ENCODE measurements at regions not wholly inside any gene's neighbourhood (a gene's known extent, or its start where the extent isn't known, plus 50 kb on each side); places are given as distances from the start of the nearest gene placed in this dataset.

DNA sequence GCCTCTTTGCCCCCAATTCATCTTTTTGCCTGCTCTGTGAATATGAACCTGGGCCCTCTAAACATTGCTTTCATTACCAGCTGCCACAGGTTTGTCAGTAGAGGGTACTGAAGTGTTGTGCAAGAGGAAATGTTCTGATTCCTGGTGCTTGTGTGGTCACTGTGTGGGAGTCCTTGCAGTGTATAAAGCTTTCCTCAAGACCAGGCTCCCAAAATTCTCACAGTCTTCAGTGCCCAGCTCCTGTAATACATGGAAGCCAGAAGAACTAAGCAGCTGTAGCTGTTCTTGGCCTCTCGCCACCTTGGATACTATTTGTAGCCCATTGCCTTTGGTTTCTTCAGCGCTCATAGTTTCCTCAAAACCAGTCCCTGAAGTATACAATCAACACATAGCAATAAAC lies 1046.2 kb downstream of the BRINP3 start:
- Histone ChIP-seq H4K20me1 (ENCODE audit: insufficient read depth, low read length) (no peaks in the 10 kb centered on the region), H3K27ac (ENCODE audit: low read depth, low read length) (no peak overlapping the region), H3K4me1 (ENCODE audit: insufficient read depth, low read length) (no peaks in the 10 kb centered on the region), H3K4me2 (ENCODE audit: insufficient read depth, low read length) (no peak overlapping the region), H3K9me3 (ENCODE audit: low read depth, low read length) (no peaks in the 10 kb centered on the region), H2AFZ (ENCODE audit: low read length) (no peak overlapping the region), H3K27me3 (ENCODE audit: insufficient read depth, low read length) (no peaks in the 10 kb centered on the region), H3K36me3 (ENCODE audit: insufficient read depth, low read length) (no peaks in the 10 kb centered on the region), H3K79me2 (ENCODE audit: insufficient read depth, low read length) (no peaks in the 10 kb centered on the region), H3K4me3 (ENCODE audit: insufficient read depth, low read length) (no peak overlapping the region)
- no peak for DNase-seq (ENCODE audit: insufficient read length, low spot score, missing footprints)
- TF ChIP-seq, protein P1, sequence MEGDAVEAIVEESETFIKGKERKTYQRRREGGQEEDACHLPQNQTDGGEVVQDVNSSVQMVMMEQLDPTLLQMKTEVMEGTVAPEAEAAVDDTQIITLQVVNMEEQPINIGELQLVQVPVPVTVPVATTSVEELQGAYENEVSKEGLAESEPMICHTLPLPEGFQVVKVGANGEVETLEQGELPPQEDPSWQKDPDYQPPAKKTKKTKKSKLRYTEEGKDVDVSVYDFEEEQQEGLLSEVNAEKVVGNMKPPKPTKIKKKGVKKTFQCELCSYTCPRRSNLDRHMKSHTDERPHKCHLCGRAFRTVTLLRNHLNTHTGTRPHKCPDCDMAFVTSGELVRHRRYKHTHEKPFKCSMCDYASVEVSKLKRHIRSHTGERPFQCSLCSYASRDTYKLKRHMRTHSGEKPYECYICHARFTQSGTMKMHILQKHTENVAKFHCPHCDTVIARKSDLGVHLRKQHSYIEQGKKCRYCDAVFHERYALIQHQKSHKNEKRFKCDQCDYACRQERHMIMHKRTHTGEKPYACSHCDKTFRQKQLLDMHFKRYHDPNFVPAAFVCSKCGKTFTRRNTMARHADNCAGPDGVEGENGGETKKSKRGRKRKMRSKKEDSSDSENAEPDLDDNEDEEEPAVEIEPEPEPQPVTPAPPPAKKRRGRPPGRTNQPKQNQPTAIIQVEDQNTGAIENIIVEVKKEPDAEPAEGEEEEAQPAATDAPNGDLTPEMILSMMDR (IDR thresholded peaks at IDR 0.05; ENCODE audit: extremely low read depth, low read depth, low read length): no peak

DNA sequence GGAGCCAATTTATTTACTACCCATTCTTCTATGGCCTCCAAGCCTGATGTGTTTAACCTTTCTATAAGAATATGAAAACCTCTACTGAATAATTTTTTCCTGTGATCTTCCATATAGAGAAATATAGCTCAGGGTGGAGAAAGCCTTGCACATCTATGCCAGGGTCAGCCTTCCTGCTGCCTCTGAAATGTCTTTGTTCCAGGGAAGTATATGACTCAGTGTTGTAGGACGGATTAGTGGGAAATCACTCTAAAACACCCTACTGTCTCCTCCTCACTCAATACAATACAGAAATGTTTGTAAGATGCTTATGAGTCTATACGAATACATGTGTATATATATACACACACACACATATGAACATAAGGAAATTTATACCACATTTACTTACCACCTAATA lies 1044.9 kb downstream of the BRINP3 start:
- Histone ChIP-seq H3K4me1 (ENCODE audit: insufficient read depth, low read length) (no peaks in the 10 kb centered on the region), H3K4me2 (ENCODE audit: insufficient read depth, low read length) (no peak overlapping the region), H3K4me3 (ENCODE audit: insufficient read depth, low read length) (no peak overlapping the region), H3K27me3 (ENCODE audit: insufficient read depth, low read length) (no peaks in the 10 kb centered on the region), H3K9me3 (ENCODE audit: low read depth, low read length) (no peaks in the 10 kb centered on the region), H3K79me2 (ENCODE audit: insufficient read depth, low read length) (no peaks in the 10 kb centered on the region), H2AFZ (ENCODE audit: low read length) (no peak overlapping the region), H3K36me3 (ENCODE audit: insufficient read depth, low read length) (no peaks in the 10 kb centered on the region), H4K20me1 (ENCODE audit: insufficient read depth, low read length) (no peaks in the 10 kb centered on the region), H3K27ac (ENCODE audit: low read depth, low read length) (no peak overlapping the region)
- no peak for DNase-seq (ENCODE audit: insufficient read length, low spot score, missing footprints)
- TF ChIP-seq, protein P1 (IDR thresholded peaks at IDR 0.05; ENCODE audit: extremely low read depth, low read depth, low read length): no peak

DNA sequence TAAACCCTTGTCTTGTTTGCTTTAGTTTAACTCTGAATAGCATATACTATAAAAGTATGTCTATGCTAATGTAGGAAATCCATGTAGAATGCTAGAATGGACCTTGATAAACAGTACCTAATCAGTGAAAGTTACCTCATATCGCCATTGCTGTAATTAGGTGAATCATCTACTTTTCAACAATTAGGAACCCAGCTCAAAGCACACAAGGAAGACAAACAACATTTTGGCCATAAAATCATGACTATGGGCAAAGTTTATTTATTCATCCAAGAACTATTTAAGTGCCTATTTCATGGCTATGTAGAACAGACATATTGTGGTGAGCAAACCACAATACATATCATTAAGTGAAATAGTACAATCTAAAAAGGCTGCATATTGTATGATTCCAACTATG lies 1043.2 kb downstream of the BRINP3 start:
- Histone ChIP-seq H3K4me2 (ENCODE audit: insufficient read depth, low read length) (no peak overlapping the region), H4K20me1 (ENCODE audit: insufficient read depth, low read length) (no peaks in the 10 kb centered on the region), H3K9me3 (ENCODE audit: low read depth, low read length) (no peaks in the 10 kb centered on the region), H3K36me3 (ENCODE audit: insufficient read depth, low read length) (no peaks in the 10 kb centered on the region), H3K4me3 (ENCODE audit: insufficient read depth, low read length) (no peak overlapping the region), H3K27ac (ENCODE audit: low read depth, low read length) (no peak overlapping the region), H2AFZ (ENCODE audit: low read length) (no peak overlapping the region), H3K79me2 (ENCODE audit: insufficient read depth, low read length) (no peaks in the 10 kb centered on the region), H3K27me3 (ENCODE audit: insufficient read depth, low read length) (no peaks in the 10 kb centered on the region), H3K4me1 (ENCODE audit: insufficient read depth, low read length) (no peaks in the 10 kb centered on the region)
- DNase-seq (ENCODE audit: insufficient read length, low spot score, missing footprints): no peak
- TF ChIP-seq, protein P1 (IDR thresholded peaks at IDR 0.05; ENCODE audit: extremely low read depth, low read depth, low read length): no peak

DNA sequence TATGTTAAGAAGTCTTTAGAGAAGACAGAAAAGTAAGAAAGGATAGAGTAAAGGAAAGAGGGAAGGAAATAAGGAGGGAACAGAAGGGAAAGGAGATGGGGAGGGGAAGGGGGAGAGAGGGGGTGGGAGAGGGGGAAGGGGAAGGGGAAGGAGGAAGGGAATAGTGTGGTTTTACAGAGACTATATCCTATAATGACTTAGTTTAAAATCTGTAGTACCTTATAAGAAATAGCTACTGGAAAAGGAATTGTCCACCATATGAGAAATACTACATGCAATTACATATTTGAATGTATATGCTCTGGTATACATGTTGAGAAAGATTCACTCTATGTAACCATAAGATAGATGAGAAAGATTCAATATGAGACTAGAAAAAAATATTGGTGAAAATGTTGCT lies 1042.3 kb downstream of the BRINP3 start:
- H3K4me1 ChIP-seq (ENCODE audit: insufficient read depth, low read length): no peaks in the 10 kb centered on the region
- no peaks in the 10 kb centered on the region for H3K27me3 ChIP-seq (ENCODE audit: insufficient read depth, low read length)
- TF ChIP-seq, protein P1 (IDR thresholded peaks at IDR 0.05; ENCODE audit: extremely low read depth, low read depth, low read length): no peak
- H3K27ac ChIP-seq (ENCODE audit: low read depth, low read length): no peak overlapping the region
- H3K4me2 ChIP-seq (ENCODE audit: insufficient read depth, low read length): no peak overlapping the region
- no peak overlapping the region for H2AFZ ChIP-seq (ENCODE audit: low read length)
- H3K4me3 ChIP-seq (ENCODE audit: insufficient read depth, low read length): no peak overlapping the region
- no peak for DNase-seq (ENCODE audit: insufficient read length, low spot score, missing footprints)
- no peaks in the 10 kb centered on the region for H3K9me3 ChIP-seq (ENCODE audit: low read depth, low read length)
- H3K36me3 ChIP-seq (ENCODE audit: insufficient read depth, low read length): no peaks in the 10 kb centered on the region
- H3K79me2 ChIP-seq (ENCODE audit: insufficient read depth, low read length): no peaks in the 10 kb centered on the region
- no peaks in the 10 kb centered on the region for H4K20me1 ChIP-seq (ENCODE audit: insufficient read depth, low read length)
